Renal pelvis (tissue), 1 donor: ENCODE measurements at regions not wholly inside any gene's neighbourhood (a gene's known extent, or its start where the extent isn't known, plus 50 kb on each side); places are given as distances from the start of the nearest gene placed in this dataset.

ENCODE experiments used
- DNase-seq: peaks from one replicate; pipeline ENCODE4 v3.0.0-alpha.2; 2013

GRCh38 chr18:4639628-4640310 is 184.7 kb upstream of the DLGAP1 start:
- DNase-seq: no peak

- DNase-seq: no peak
Observed at GRCh38 chr18:4638680-4639079, 183.6 kb upstream of the DLGAP1 start.

- DNase-seq: no peak
Observed at GRCh38 chr18:4637876-4638275, 182.8 kb upstream of the DLGAP1 start.

- peak; percentile 48 for DNase-seq
Observed at GRCh38 chr18:4636967-4637366, 181.9 kb upstream of the DLGAP1 start.

GRCh38 chr18:4631239-4631638 is 176.1 kb upstream of the DLGAP1 start:
- DNase-seq: no peak

- peak; percentile 65 for DNase-seq
Observed at GRCh38 chr18:4605212-4605611, 150.1 kb upstream of the DLGAP1 start.

- DNase-seq: no peak
Observed at GRCh38 chr18:4603955-4604354, 148.8 kb upstream of the DLGAP1 start.

GRCh38 chr18:4599312-4599711 is 144.2 kb upstream of the DLGAP1 start:
- DNase-seq: no peak

- no peak for DNase-seq
Observed at GRCh38 chr18:4597301-4597700, 142.2 kb upstream of the DLGAP1 start.

GRCh38 chr18:4593895-4594294 is 138.8 kb upstream of the DLGAP1 start:
- DNase-seq: no peak

GRCh38 chr18:4593459-4593858 is 138.4 kb upstream of the DLGAP1 start:
- DNase-seq: no peak

- no peak for DNase-seq
Observed at GRCh38 chr18:4589056-4589800, 134.1 kb upstream of the DLGAP1 start.

- DNase-seq: no peak
Observed at GRCh38 chr18:4587204-4587603, 132.1 kb upstream of the DLGAP1 start.

- DNase-seq: no peak
Observed at GRCh38 chr18:4586731-4587130, 131.6 kb upstream of the DLGAP1 start.

- DNase-seq: no peak
Observed at GRCh38 chr18:4582431-4583335, 127.6 kb upstream of the DLGAP1 start.

- DNase-seq: no peak
Observed at GRCh38 chr18:4581966-4582365, 126.9 kb upstream of the DLGAP1 start.

GRCh38 chr18:4578449-4578848 is 123.3 kb upstream of the DLGAP1 start:
- DNase-seq: no peak

- DNase-seq: no peak
Observed at GRCh38 chr18:4573735-4574134, 118.6 kb upstream of the DLGAP1 start.

GRCh38 chr18:4557502-4557901 is 102.4 kb upstream of the DLGAP1 start:
- no peak for DNase-seq

- DNase-seq: no peak
Observed at GRCh38 chr18:4551001-4551360, 95.9 kb upstream of the DLGAP1 start.

GRCh38 chr18:4549164-4549872 is 94.2 kb upstream of the DLGAP1 start:
- DNase-seq: no peak

- no peak for DNase-seq
Observed at GRCh38 chr18:4547126-4547525, 92.0 kb upstream of the DLGAP1 start.
